Upper lobe of right lung (tissue), 1 donor: ENCODE measurements at regions not wholly inside any gene's neighbourhood (a gene's known extent, or its start where the extent isn't known, plus 50 kb on each side); places are given as distances from the start of the nearest gene placed in this dataset.

Source experiments
- ATAC-seq: fragments of 200-7000 bp; cut with Tn5 transposase; one replicate; pipeline ENCODE4 v1.9.1; 2020; ENCODE audit warnings: mild to moderate bottlenecking, moderate library complexity
- DNase-seq: peaks from one replicate; pipeline ENCODE4 v3.0.0-alpha.2; 2020
- H3K27ac ChIP-seq: fragments of 200-600 bp; one replicate; pipeline ENCODE4 v1.8.0; 2022
- H3K27me3 ChIP-seq: fragments of 200-600 bp; one replicate; pipeline ENCODE4 v1.8.0; 2022; ENCODE audit warnings: mild to moderate bottlenecking
- H3K36me3 ChIP-seq: fragments of 200-600 bp; one replicate; pipeline ENCODE4 v1.8.0; 2022
- H3K4me1 ChIP-seq: fragments of 200-600 bp; one replicate; pipeline ENCODE4 v1.8.0; 2022
- H3K4me3 ChIP-seq: fragments of 200-600 bp; one replicate; pipeline ENCODE4 v1.8.0; 2022; ENCODE audit warnings: mild to moderate bottlenecking
- H3K9me3 ChIP-seq: fragments of 200-600 bp; one replicate; pipeline ENCODE4 v1.8.0; 2022
- CTCF ChIP-seq: fragments of 200-600 bp; IDR thresholded peaks from one replicate; pipeline ENCODE4 v1.8.0; 2022; ENCODE audit warnings: antibody characterized with exemption
- intact Hi-C: fragments of 100-400 bp; cut with DNase I; formaldehyde crosslinking; loops from one replicate; pipeline ENCODE4 v1.11.0; 2022
- donor health status: DM: no; HTN: yes; CAD: no; lungs with severe emphysema.

- no peak for DNase-seq
- Histone ChIP-seq H3K27ac (no peak overlapping the region), H3K36me3 (no peaks in the 10 kb centered on the region), H3K27me3 (no peaks in the 10 kb centered on the region), H3K9me3 (no peaks in the 10 kb centered on the region), H3K4me3 (no peak overlapping the region), H3K4me1 (no peaks in the 10 kb centered on the region)
- intact Hi-C loops: no loop called here
- ATAC-seq: no peak
- no peak for TF ChIP-seq CTCF
These were observed 169.2 kb downstream of the NOC3L start for GRCh38 chr10:94193466-94193924.

DNA sequence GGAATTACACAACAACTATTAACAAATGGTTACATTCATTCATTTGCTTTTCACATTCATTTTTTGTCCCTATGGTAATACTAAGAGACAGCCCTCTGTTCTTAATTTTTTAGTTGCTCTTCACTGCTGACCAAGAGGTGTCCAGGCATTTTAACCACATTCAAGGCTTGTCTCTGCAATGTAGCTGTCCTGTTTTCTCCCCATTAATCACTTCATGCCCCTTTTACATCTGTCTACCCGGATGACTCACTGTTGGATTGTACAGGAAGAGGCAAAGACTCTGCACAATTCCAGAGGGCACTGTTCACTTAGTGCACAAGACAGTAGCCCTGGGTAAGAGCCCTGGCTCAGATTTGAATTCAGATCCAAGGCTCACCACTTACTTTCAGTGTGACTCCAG lies 168.5 kb downstream of the NOC3L start:
- Histone ChIP-seq H3K27me3 (no peaks in the 10 kb centered on the region), H3K4me1 (no peaks in the 10 kb centered on the region), H3K4me3 (no peak overlapping the region), H3K27ac (no peak overlapping the region), H3K9me3 (no peaks in the 10 kb centered on the region), H3K36me3 (no peaks in the 10 kb centered on the region)
- ATAC-seq: no peak
- intact Hi-C loops: no loop called here
- DNase-seq: no peak
- no peak for TF ChIP-seq CTCF

GRCh38 chr10:94197241-94197640 lies 165.5 kb downstream of the NOC3L start:
- no peaks in the 10 kb centered on the region for H3K4me1 ChIP-seq
- intact Hi-C loops: no loop called here
- ATAC-seq (no peak), DNase-seq (no peak)
- no peak overlapping the region for H3K27ac ChIP-seq
- H3K4me3 ChIP-seq: no peak overlapping the region
- no peaks in the 10 kb centered on the region for H3K9me3 ChIP-seq
- no peaks in the 10 kb centered on the region for H3K27me3 ChIP-seq
- H3K36me3 ChIP-seq: no peaks in the 10 kb centered on the region
- TF ChIP-seq CTCF: no peak

- TF ChIP-seq CTCF: no peak
- Histone ChIP-seq H3K4me1 (no peaks in the 10 kb centered on the region), H3K9me3 (no peaks in the 10 kb centered on the region), H3K27me3 (no peaks in the 10 kb centered on the region), H3K27ac (no peak overlapping the region), H3K4me3 (no peak overlapping the region), H3K36me3 (no peaks in the 10 kb centered on the region)
- intact Hi-C loops: no loop called here
- no peak for DNase-seq
- no peak for ATAC-seq
These were observed 164.4 kb downstream of the NOC3L start for GRCh38 chr10:94198324-94198723.

DNA sequence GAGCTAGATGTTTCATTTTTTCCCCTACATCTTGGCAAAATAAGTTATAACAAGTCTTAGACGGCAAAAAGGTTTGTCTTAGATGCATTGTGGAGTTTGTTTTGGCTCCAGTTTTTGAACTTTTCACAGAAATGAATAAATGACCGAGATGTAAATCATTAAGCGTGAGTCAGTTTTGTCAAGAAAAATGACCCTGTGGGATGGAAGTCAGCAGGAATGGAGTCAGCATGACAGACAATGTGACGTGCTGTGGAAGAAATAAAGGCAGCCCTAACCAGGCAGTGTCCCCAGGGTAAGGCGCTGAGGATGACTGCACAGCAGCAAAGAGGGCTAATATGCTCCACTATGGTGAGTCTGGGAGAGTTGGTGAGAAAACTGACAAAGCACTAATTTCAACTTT lies 163.2 kb downstream of the NOC3L start:
- no peak for ATAC-seq
- intact Hi-C loops: no loop called here
- H3K27ac ChIP-seq: no peak overlapping the region

More for the DNA sequence above, 163.2 kb downstream of the NOC3L start:
- no peak for TF ChIP-seq CTCF
- no peaks in the 10 kb centered on the region for H3K9me3 ChIP-seq
- no peaks in the 10 kb centered on the region for H3K4me1 ChIP-seq
- DNase-seq: no peak
- H3K4me3 ChIP-seq: no peak overlapping the region
- no peaks in the 10 kb centered on the region for H3K36me3 ChIP-seq
- no peaks in the 10 kb centered on the region for H3K27me3 ChIP-seq
